Endothelial cell of umbilical vein (primary cell): ENCODE measurements at regions not wholly inside any gene's neighbourhood (a gene's known extent, or its start where the extent isn't known, plus 50 kb on each side); places are given as distances from the start of the nearest gene placed in this dataset.

ENCODE experiments used
- BruUV-seq: library from RNA; stranded (reverse); fragments of 400-500 nt; replicated peaks from 2 replicates; lab custom pipeline; 2021; lab: Mats Ljungman, UMichigan
- CTCF ChIA-PET: fragments of 300-600, 350-600 bp; sonication (Branson Sonifier 250); formaldehyde crosslinking; loops from one replicate; lab custom pipeline; 2021; ENCODE audit warnings: antibody characterized with exemption, inconsistent platforms; lab: Charles Lee
- POLR2A ChIA-PET: fragments of 300-600, 350-600 bp; sonication (Branson Sonifier 250); formaldehyde crosslinking; loops from one replicate; lab custom pipeline; 2021; ENCODE audit warnings: antibody characterized with exemption, inconsistent platforms; lab: Charles Lee
- DNase-seq: peaks from one replicate; pipeline ENCODE4 v3.0.0-alpha.2; 2011; ENCODE audit warnings: low read depth, low spot score
- FAIRE-seq: peaks from 2 replicates; lab custom pipeline; 2011; peaks lifted over from hg19 to GRCh38; lab: Jason Lieb, UNC
- H2AFZ ChIP-seq: 2 replicates; pipeline ENCODE4 v1.6.0; 2012; ENCODE audit warnings: low read depth, low read length, control low read depth, inconsistent platforms
- H3K27ac ChIP-seq: 2 replicates; pipeline ENCODE4 v1.5.1; 2011; ENCODE audit warnings: low read depth, mild to moderate bottlenecking, control low read depth, low read length, moderate library complexity; ENCODE audit not compliant: insufficient read depth
- H3K27me3 ChIP-seq, 2 experiments: 2 replicates each; pipeline versions ENCODE4 v1.6.0 to v1.6.1; 2011; ENCODE audit warnings: low read length in 2 of 2, mixed read lengths in 1 of 2; ENCODE audit not compliant: control insufficient read depth in 2 of 2, insufficient read depth in 2 of 2
- H3K36me3 ChIP-seq, 2 experiments: 2 replicates in 1 of 2; 3 replicates in 1 of 2; pipeline ENCODE4 v1.5.1; 2011; ENCODE audit warnings: low read length in 2 of 2, mild to moderate bottlenecking in 1 of 2, moderate library complexity in 1 of 2; ENCODE audit not compliant: control insufficient read depth in 2 of 2, insufficient read depth in 2 of 2; ENCODE audit errors: extremely low read depth in 1 of 2
- H3K4me1 ChIP-seq: 3 replicates; pipeline ENCODE4 v1.5.1; 2011; ENCODE audit warnings: mild to moderate bottlenecking, low read length; ENCODE audit not compliant: control insufficient read depth, insufficient read depth; ENCODE audit errors: extremely low read depth
- H3K4me2 ChIP-seq: 2 replicates; pipeline ENCODE4 v1.6.1; 2011; ENCODE audit warnings: low read length, control low read depth, mixed read lengths; ENCODE audit not compliant: insufficient read depth
- H3K4me3 ChIP-seq, 3 experiments: fragments of 200-600 bp in 1 of 3; sonication (generic), shearing (Covaris generic) in 1 of 3; replicated peaks in 1 of 3; 2 replicates each; pipeline ENCODE4 v1.5.1; 2011 to 2016; ENCODE audit warnings: control low read depth in 3 of 3, low read length in 3 of 3, mild to moderate bottlenecking in 2 of 3, inconsistent platforms in 1 of 3, low read depth in 1 of 3, moderate library complexity in 1 of 3; ENCODE audit not compliant: insufficient read depth in 1 of 3
- H3K79me2 ChIP-seq: 2 replicates; pipeline ENCODE4 v1.6.0; 2012; ENCODE audit warnings: low read length, inconsistent platforms; ENCODE audit not compliant: control insufficient read depth, insufficient read depth
- H3K9ac ChIP-seq: replicated peaks from 2 replicates; pipeline ENCODE3; 2011; ENCODE audit warnings: low read length, control low read depth; ENCODE audit not compliant: insufficient read depth; ENCODE audit errors: extremely low read depth
- H3K9me1 ChIP-seq: replicated peaks from 3 replicates; pipeline ENCODE4 v1.6.0; 2011; ENCODE audit warnings: mild to moderate bottlenecking, low read length; ENCODE audit not compliant: control insufficient read depth, insufficient read depth; ENCODE audit errors: extremely low read depth
- H3K9me3 ChIP-seq: replicated peaks from 2 replicates; pipeline ENCODE4 v1.5.1; 2012; ENCODE audit warnings: low read length, inconsistent platforms; ENCODE audit not compliant: control insufficient read depth, insufficient read depth
- H4K20me1 ChIP-seq: replicated peaks from 2 replicates; pipeline ENCODE3; 2011; ENCODE audit warnings: mild to moderate bottlenecking, low read length; ENCODE audit not compliant: control insufficient read depth, insufficient read depth; ENCODE audit errors: extremely low read depth
- EZH2 ChIP-seq: IDR thresholded peaks from 2 replicates; pipeline ENCODE4 v1.6.1; 2012; ENCODE audit warnings: borderline replicate concordance, low read depth, mild to moderate bottlenecking, moderate library complexity, low read length, inconsistent platforms; ENCODE audit not compliant: severe bottlenecking
- FOS ChIP-seq: IDR thresholded peaks from 2 replicates; pipeline ENCODE4 v1.6.1; 2011; ENCODE audit warnings: mild to moderate bottlenecking, low read length, moderate library complexity, borderline replicate concordance; ENCODE audit not compliant: insufficient read depth
- GATA2 ChIP-seq: IDR thresholded peaks from 2 replicates; pipeline ENCODE4 v1.7.0; 2011; ENCODE audit warnings: low read depth, mild to moderate bottlenecking, moderate library complexity, mixed read lengths, low read length; ENCODE audit not compliant: insufficient read length, insufficient read depth
- JUN ChIP-seq: IDR thresholded peaks from 2 replicates; pipeline ENCODE4 v1.6.1; 2011; ENCODE audit warnings: borderline replicate concordance, low read depth; ENCODE audit not compliant: insufficient read length, insufficient read depth
- MYC ChIP-seq: IDR thresholded peaks from one replicate; pipeline ENCODE4 v1.6.1; 2011; ENCODE audit warnings: mild to moderate bottlenecking, low read depth, low read length
- POLR2A ChIP-seq: IDR thresholded peaks from 2 replicates; pipeline ENCODE4 v1.6.1; 2012; ENCODE audit warnings: low read depth, mild to moderate bottlenecking, control low read depth, low read length
- POLR2AphosphoS5 ChIP-seq: IDR thresholded peaks from 2 replicates; pipeline ENCODE4 v1.6.1; 2012; ENCODE audit warnings: low read depth, mild to moderate bottlenecking, control low read depth, low read length, moderate library complexity; ENCODE audit not compliant: insufficient read depth
- dilution Hi-C: fragments of 300-500 bp; cut with MboI; formaldehyde crosslinking; loops from one replicate; pipeline ENCODE4 v1.15.0; 2019; ENCODE audit warnings: low sequenced_read_pairs; ENCODE audit not compliant: extremely low pct_ligation_motif_present
- intact Hi-C: fragments of 100-400 bp; cut with micrococcal nuclease; formaldehyde crosslinking; loops from one replicate; pipeline ENCODE4 v1.10.0; 2022
- TF ChIP-seq, protein P1 (sequence below), 2 donors: IDR thresholded peaks; 1 replicate in 1 of 2; 2 replicates in 1 of 2; pipeline ENCODE4 v1.5.1; 2011; ENCODE audit warnings: low read length in 2 of 2, mild to moderate bottlenecking in 2 of 2, moderate library complexity in 2 of 2, control low read depth in 1 of 2, inconsistent platforms in 1 of 2, low read depth in 1 of 2; ENCODE audit not compliant: insufficient read depth in 1 of 2; ENCODE audit errors: extremely low read depth in 1 of 2
- TF ChIP-seq, protein P2 (sequence below): IDR thresholded peaks from 2 replicates; pipeline ENCODE4 v1.6.1; 2011; ENCODE audit not compliant: insufficient read depth, insufficient read length

DNA sequence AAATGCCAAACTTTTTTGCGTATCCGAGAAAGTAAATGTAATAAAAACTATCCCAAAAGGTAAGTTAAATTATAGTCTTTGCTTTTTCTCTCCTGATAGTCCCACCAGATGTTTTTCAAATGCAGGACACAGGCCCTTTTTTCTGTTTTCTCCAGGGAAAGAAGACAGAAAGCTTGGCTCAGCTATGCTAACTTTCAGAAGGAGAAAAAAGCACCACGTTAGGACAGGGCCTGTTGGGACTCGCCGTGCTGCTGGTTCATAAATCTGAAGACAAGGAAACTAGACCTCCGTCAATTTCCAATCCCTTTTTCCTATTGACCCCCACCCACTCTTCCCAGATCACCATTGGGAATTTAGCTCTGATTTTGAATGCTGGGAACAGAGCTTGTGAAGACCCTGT is 220.9 kb upstream of the SFRP2 start:
- intact Hi-C loops (no loop called here), dilution Hi-C loops (no loop called here)
- FAIRE-seq: no peak
- Histone ChIP-seq H3K27me3 (no peaks in the 10 kb centered on the region), H3K4me2 (no peak overlapping the region), H4K20me1 (no peaks in the 10 kb centered on the region), H3K4me1 (no peaks in the 10 kb centered on the region), H3K4me3 (no peak overlapping the region), H3K79me2 (no peaks in the 10 kb centered on the region), H3K9ac (no peak overlapping the region), H3K9me1 (no peaks in the 10 kb centered on the region), H3K36me3 (no peaks in the 10 kb centered on the region), H3K27ac (no peak overlapping the region), H3K9me3 (peaks cover 8% of the 10 kb centered on the region), H2AFZ (no peak overlapping the region)
- TF ChIP-seq GATA2 (no peak), FOS (no peak), JUN (no peak), POLR2AphosphoS5 (no peak), MYC (no peak), EZH2 (no peak), POLR2A (no peak)
- TF ChIP-seq, protein P1, sequence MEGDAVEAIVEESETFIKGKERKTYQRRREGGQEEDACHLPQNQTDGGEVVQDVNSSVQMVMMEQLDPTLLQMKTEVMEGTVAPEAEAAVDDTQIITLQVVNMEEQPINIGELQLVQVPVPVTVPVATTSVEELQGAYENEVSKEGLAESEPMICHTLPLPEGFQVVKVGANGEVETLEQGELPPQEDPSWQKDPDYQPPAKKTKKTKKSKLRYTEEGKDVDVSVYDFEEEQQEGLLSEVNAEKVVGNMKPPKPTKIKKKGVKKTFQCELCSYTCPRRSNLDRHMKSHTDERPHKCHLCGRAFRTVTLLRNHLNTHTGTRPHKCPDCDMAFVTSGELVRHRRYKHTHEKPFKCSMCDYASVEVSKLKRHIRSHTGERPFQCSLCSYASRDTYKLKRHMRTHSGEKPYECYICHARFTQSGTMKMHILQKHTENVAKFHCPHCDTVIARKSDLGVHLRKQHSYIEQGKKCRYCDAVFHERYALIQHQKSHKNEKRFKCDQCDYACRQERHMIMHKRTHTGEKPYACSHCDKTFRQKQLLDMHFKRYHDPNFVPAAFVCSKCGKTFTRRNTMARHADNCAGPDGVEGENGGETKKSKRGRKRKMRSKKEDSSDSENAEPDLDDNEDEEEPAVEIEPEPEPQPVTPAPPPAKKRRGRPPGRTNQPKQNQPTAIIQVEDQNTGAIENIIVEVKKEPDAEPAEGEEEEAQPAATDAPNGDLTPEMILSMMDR (IDR thresholded peaks at IDR 0.05; ENCODE audit: extremely low read depth in 1 of 2, insufficient read depth in 1 of 2, low read depth in 1 of 2, low read length in 2 of 2): no peak
- TF ChIP-seq, protein P2, sequence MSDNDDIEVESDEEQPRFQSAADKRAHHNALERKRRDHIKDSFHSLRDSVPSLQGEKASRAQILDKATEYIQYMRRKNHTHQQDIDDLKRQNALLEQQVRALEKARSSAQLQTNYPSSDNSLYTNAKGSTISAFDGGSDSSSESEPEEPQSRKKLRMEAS: no peak
- DNase-seq: no peak
- ChIA-PET CTCF (no interaction called here), POLR2A (no interaction called here)
- BruUV-seq: no TSS peak
